ENCODE measurements at regions not wholly inside any gene's neighbourhood (a gene's known extent, or its start where the extent isn't known, plus 50 kb on each side); places are given as distances from the start of the nearest gene placed in this dataset.
"Not testable (repeated sequence)": the region's sequence is repeated elsewhere in the genome, so short reads cannot be mapped to it uniquely, and the experiment has no call there.

DNA sequence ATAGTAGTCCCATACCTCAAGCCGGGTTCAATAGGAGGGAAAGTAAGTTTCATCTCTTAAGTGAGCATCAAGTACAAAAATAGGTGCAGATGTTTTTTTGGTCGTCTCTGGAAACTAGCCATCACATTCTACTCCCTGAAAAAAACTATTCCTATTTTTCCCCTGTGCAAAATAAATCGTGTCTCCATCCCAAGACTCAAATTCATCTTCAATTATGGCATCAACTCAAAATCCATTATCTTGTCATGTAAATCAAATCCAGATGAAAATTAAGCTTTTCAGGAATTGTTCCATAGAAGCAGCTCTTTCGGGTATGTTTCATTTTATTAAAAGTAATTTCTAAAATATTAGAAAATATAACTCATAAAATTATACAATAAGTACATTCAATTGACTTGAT is 1368.4 kb downstream of the GRIK2 start:
- DNase-seq (ENCODE audit: low read depth): no peak

- peak; percentile 4 for DNase-seq (ENCODE audit: low read depth)
Measured at GRCh38 chr6:102759415-102759814, 1365.9 kb downstream of the GRIK2 start.

GRCh38 chr6:102758536-102758935 is 1365.0 kb downstream of the GRIK2 start:
- DNase-seq (ENCODE audit: low read depth): not testable (repeated sequence)

- no peak for DNase-seq (ENCODE audit: low read depth)
Measured at GRCh38 chr6:102749210-102749971, 1355.9 kb downstream of the GRIK2 start.

- DNase-seq (ENCODE audit: low read depth): no peak
Measured at GRCh38 chr6:102746941-102747340, 1353.4 kb downstream of the GRIK2 start.

GRCh38 chr6:102742754-102743356 is 1349.3 kb downstream of the GRIK2 start:
- no peak for DNase-seq (ENCODE audit: low read depth)

- DNase-seq (ENCODE audit: low read depth): no peak
Measured at GRCh38 chr6:102742028-102742427, 1348.5 kb downstream of the GRIK2 start.

DNA sequence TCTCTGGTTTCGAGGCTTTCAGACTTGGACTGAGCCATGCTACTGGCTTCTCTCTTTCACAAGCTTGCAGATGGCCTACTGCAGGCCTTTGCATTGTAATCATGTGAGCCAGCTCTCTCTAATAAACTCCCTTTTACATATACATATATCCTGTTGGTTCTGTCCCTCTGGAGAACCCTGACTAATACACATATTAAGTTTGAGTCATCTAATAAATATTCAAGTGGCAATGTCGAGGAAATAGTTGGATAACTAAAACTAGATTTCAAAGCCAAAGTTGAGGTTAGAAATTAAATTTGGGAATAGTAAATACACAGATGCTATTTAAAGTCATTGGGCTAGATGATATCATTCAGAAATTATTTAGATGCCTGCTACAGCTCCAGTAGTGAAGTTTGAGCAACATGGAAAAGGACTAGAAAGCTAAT is 1343.4 kb downstream of the GRIK2 start:
- DNase-seq (ENCODE audit: low read depth): peak; percentile 35

DNA sequence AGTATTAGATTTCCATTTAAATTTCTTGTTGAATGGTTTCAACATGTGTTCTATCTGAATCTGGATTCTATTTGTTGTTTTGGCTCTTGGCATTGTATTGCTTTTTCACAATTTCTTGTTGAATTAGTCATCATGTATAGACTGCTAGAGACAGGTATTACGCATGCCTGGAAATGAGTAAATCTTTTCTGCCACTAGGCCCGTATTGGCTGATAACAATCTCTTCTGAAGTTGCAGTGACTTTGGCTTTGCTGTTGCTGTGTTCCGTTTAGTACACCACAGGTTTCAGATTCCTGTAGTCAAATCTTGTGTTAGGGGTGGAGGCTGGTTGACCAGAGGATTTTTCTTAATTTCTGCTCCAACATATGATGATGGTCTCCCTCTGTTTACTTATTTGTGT is 1339.4 kb downstream of the GRIK2 start:
- DNase-seq (ENCODE audit: low read depth): peak; percentile 17

DNA sequence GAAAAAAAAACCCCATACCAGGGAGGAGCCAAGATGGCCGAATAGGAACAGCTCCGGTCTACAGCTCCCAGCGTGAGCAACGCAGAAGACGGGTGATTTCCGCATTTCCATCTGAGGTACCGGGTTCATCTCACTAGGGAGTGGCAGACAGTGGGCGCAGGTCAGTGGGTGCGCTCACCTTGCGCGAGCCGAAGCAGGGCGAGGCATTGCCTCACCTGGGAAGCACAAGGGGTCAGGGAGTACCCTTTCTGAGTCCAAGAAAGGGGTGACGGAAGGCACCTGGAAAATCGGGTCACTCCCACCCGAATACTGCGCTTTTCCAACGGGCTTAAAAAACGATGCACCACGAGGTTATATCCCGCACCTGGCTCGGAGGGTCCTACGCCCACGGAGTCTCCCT is 1328.6 kb downstream of the GRIK2 start:
- DNase-seq (ENCODE audit: low read depth): not testable (repeated sequence)

- no peak for DNase-seq (ENCODE audit: low read depth)
Measured at GRCh38 chr6:102717737-102718456, 1324.4 kb downstream of the GRIK2 start.

DNA sequence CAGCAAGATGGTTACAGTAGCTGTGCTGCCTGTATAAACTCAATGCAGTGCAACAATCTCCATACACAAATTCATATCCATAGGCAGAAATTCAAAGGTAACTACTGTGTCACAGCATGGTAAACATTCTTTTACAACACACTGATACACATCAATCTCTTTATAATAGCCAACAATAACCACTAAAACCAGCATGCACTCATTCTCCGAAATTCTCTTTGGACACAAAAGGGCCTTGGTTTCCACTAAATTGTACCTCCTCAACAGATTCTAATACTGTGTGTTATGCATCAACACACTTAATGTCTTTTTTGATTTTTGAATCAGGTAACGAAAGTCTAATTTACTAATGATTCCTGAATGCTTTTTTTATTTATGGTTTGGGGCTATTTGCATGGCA is 1323.7 kb downstream of the GRIK2 start:
- no peak for DNase-seq (ENCODE audit: low read depth)

DNA sequence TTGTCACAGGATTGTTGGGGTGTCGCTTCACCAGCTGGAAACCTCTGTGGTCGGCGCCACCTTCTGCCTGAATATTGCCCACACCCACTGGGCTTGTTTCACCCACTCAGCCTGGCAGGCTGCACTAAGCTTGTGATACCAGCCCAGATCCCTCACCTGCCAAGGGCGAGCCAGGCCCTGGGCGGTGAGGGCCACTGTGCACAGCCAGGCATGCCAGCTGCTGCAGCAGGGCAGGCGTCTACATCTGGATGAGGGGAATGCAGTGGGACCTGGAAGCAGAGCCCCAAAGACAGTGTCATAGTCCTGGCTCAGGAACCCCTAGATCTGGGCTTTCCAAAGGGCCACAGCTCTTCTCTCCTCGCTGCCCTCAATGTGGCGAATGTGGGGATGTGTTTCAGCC is 1307.5 kb downstream of the GRIK2 start:
- DNase-seq (ENCODE audit: low read depth): no peak

GRCh38 chr6:102686461-102686860 is 1293.0 kb downstream of the GRIK2 start:
- DNase-seq (ENCODE audit: low read depth): no peak

GRCh38 chr6:102680413-102680812 is 1286.9 kb downstream of the GRIK2 start:
- DNase-seq (ENCODE audit: low read depth): no peak

GRCh38 chr6:102679865-102680264 is 1286.4 kb downstream of the GRIK2 start:
- no peak for DNase-seq (ENCODE audit: low read depth)

DNA sequence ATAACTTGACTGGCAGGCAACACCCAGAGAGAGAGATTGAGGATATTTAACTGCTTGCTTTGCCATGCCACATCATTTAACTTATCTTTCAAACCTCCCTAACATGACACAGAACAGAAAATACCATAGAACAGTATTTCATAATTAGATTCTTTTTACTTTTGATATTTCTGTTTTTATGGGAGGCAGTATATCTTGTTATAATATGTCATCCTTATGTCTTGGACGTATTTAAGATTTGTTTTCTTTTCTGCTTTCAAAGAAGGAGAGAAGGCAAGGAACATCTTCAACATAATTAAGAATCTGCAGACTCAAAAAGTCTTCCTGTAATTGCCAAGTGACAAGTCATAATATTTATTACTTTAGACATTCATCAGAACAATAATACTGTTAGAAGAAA is 1283.7 kb downstream of the GRIK2 start:
- no peak for DNase-seq (ENCODE audit: low read depth)

DNA sequence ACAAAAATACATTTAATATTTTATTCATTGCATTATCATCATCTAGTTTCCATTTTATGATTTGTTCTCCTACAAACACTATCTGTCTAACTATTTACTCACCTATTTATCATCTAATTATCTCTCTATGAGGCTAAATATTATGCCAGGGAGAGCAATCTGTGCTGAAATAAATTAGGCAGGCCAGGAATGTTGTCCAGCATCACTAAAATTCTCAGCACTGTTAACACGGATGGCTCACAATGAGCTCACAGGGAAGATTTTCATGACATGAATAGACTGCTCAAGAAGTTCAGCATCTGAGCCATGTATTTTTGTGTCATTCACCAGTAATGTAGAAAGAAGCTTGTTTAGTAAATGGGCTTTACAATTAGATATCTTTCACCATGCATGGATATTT is 1277.2 kb downstream of the GRIK2 start:
- DNase-seq (ENCODE audit: low read depth): no peak

- DNase-seq (ENCODE audit: low read depth): no peak
Measured at GRCh38 chr6:102662851-102663250, 1269.3 kb downstream of the GRIK2 start.

GRCh38 chr6:102660303-102660702 is 1266.8 kb downstream of the GRIK2 start:
- DNase-seq (ENCODE audit: low read depth): no peak

- no peak for DNase-seq (ENCODE audit: low read depth)
Measured at GRCh38 chr6:102655823-102656222, 1262.3 kb downstream of the GRIK2 start.

DNA sequence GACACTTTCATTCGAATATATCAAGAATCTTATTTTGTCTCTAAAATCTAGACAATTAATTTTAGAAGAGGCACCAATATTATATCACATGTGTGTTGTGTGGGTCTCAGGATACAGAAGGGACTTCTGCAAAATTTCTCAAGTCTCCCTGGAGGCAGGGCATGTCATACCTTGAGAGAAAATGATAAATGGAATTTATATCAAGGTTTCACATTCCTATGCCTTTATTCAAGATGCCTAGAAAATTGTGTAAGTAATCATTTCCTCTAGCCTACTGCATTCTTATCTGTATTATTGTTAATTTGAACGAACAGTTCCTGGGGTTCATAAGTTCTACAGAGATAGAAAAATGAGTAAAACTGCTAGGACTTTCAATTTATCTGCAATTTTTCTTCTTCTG is 1247.9 kb downstream of the GRIK2 start:
- DNase-seq (ENCODE audit: low read depth): no peak

DNA sequence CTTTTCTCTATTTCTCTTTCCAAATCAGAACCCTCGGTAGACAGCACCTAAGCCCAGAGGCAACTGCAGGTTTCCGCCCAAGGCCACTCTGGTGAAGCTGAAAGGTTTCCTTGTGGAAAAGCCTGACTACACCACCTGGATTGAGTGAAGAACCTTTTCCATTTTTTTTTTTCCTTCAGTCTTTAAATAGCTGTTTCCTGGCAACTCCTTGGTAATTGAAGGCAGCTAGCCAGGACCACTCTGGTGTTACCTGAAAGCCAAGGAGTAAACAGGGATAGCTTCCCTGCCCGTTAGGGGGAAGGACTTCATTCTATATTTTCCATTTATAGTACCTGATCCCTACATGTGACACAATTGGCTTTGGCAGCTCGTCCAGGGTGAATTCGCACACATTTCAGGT is 1238.4 kb downstream of the GRIK2 start:
- no peak for DNase-seq (ENCODE audit: low read depth)

Measured in non-pigmented ciliary epithelial cell (primary cell).